Osteocyte (in vitro differentiated cells): ENCODE measurements at regions not wholly inside any gene's neighbourhood (a gene's known extent, or its start where the extent isn't known, plus 50 kb on each side); places are given as distances from the start of the nearest gene placed in this dataset.

Experiments
- DNase-seq: peaks from one replicate; pipeline ENCODE4 v3.0.0; 2021; ENCODE audit warnings: mixed read lengths; ENCODE audit not compliant: unreplicated experiment; ENCODE audit errors: extremely low spot score
- H3K27ac Mint-ChIP-seq: one replicate; pipeline ENCODE4 v1.8.0; 2021; ENCODE audit warnings: mild to moderate bottlenecking, mixed read lengths; ENCODE audit not compliant: unreplicated experiment
- H3K27me3 Mint-ChIP-seq: one replicate; pipeline ENCODE4 v1.8.0; 2021; ENCODE audit warnings: mixed read lengths; ENCODE audit not compliant: unreplicated experiment
- H3K36me3 Mint-ChIP-seq: one replicate; pipeline ENCODE4 v1.8.0; 2021; ENCODE audit warnings: mixed read lengths; ENCODE audit not compliant: unreplicated experiment
- H3K4me1 Mint-ChIP-seq: one replicate; pipeline ENCODE4 v1.8.0; 2021; ENCODE audit warnings: mixed read lengths; ENCODE audit not compliant: unreplicated experiment
- H3K4me3 Mint-ChIP-seq: one replicate; pipeline ENCODE4 v1.8.0; 2021; ENCODE audit warnings: mild to moderate bottlenecking, moderate library complexity, mixed read lengths; ENCODE audit not compliant: unreplicated experiment
- H3K9me3 Mint-ChIP-seq: one replicate; pipeline ENCODE4 v1.8.0; 2021; ENCODE audit warnings: mixed read lengths; ENCODE audit not compliant: unreplicated experiment
- CTCF ChIP-seq: fragments of 200-600 bp; sonication (generic); IDR thresholded peaks from 2 replicates; pipeline ENCODE4 v1.5.0; 2021; ENCODE audit warnings: antibody characterized with exemption, mild to moderate bottlenecking, moderate library complexity

GRCh38 chr5:8481007-8481406 lies 612.1 kb downstream of the MTRR start:
- DNase-seq: no peak
- Mint-ChIP-seq H3K27me3 (no peaks in the 10 kb centered on the region), H3K9me3 (peaks cover 4% of the 10 kb centered on the region), H3K27ac (no peak overlapping the region), H3K4me1 (no peaks in the 10 kb centered on the region), H3K4me3 (no peak overlapping the region), H3K36me3 (no peaks in the 10 kb centered on the region)
- TF ChIP-seq CTCF: no peak

- no peak overlapping the region for H3K27ac Mint-ChIP-seq
- H3K27me3 Mint-ChIP-seq: no peaks in the 10 kb centered on the region
- H3K9me3 Mint-ChIP-seq: peaks cover 21% of the 10 kb centered on the region
- no peak for TF ChIP-seq CTCF
- H3K36me3 Mint-ChIP-seq: no peaks in the 10 kb centered on the region
- no peak overlapping the region for H3K4me3 Mint-ChIP-seq
- no peak for DNase-seq
- peaks cover 8% of the 10 kb centered on the region for H3K4me1 Mint-ChIP-seq
Observed at GRCh38 chr5:8491254-8491653, 622.3 kb downstream of the MTRR start.

- Mint-ChIP-seq H3K4me3 (no peak overlapping the region), H3K27me3 (no peaks in the 10 kb centered on the region), H3K27ac (no peak overlapping the region), H3K36me3 (peaks cover 7% of the 10 kb centered on the region), H3K4me1 (peaks cover 8% of the 10 kb centered on the region), H3K9me3 (peaks cover 36% of the 10 kb centered on the region)
- no peak for DNase-seq
- TF ChIP-seq CTCF: no peak
Observed at GRCh38 chr5:8493176-8493575, 624.2 kb downstream of the MTRR start.

GRCh38 chr5:8500426-8500825 lies 631.5 kb downstream of the MTRR start:
- DNase-seq: no peak
- Mint-ChIP-seq H3K4me1 (peaks cover 2% of the 10 kb centered on the region), H3K9me3 (peaks cover 30% of the 10 kb centered on the region), H3K27me3 (no peaks in the 10 kb centered on the region), H3K4me3 (no peak overlapping the region), H3K36me3 (peaks cover 9% of the 10 kb centered on the region), H3K27ac (peak overlapping the region; percentile 38)
- TF ChIP-seq CTCF: no peak

GRCh38 chr5:8505196-8505595 lies 636.2 kb downstream of the MTRR start:
- TF ChIP-seq CTCF: no peak
- no peaks in the 10 kb centered on the region for H3K36me3 Mint-ChIP-seq
- H3K9me3 Mint-ChIP-seq: no peaks in the 10 kb centered on the region
- H3K4me1 Mint-ChIP-seq: peaks cover 6% of the 10 kb centered on the region
- H3K27ac Mint-ChIP-seq: no peak overlapping the region
- DNase-seq: no peak
- no peak overlapping the region for H3K4me3 Mint-ChIP-seq
- H3K27me3 Mint-ChIP-seq: no peaks in the 10 kb centered on the region
